OCI-LY7 (cell line): ENCODE measurements at regions not wholly inside any gene's neighbourhood (a gene's known extent, or its start where the extent isn't known, plus 50 kb on each side); places are given as distances from the start of the nearest gene placed in this dataset.

Experiments
- CTCF ChIP-seq: fragments of 200-600 bp; sonication (generic); conservative IDR thresholded peaks from 2 replicates; pipeline ENCODE4 v1.5.1; 2014; ENCODE audit warnings: mild to moderate bottlenecking, antibody characterized with exemption, low read length, moderate library complexity, mixed read lengths
- EZH2phosphoT487 ChIP-seq: fragments of 200-600 bp; sonication (generic); IDR thresholded peaks from 2 replicates; pipeline ENCODE4 v1.6.1; 2018; ENCODE audit warnings: low read depth, borderline replicate concordance, mild to moderate bottlenecking, mixed run types, antibody characterized with exemption, low read length, moderate library complexity, mixed read lengths

- peak; percentile 90 for TF ChIP-seq CTCF
- TF ChIP-seq EZH2phosphoT487 = no peak
Observed at GRCh38 chr7:31443457-31443856, 70.4 kb upstream of the ITPRID1 start.
